ENCODE measurements at regions not wholly inside any gene's neighbourhood (a gene's known extent, or its start where the extent isn't known, plus 50 kb on each side); places are given as distances from the start of the nearest gene placed in this dataset.

- TF ChIP-seq ESRRG (CRISPR knock-in tag; IDR thresholded peaks at IDR 0.05) = no peak
- no peak for TF ChIP-seq ARNTL (CRISPR knock-in tag; IDR thresholded peaks at IDR 0.05; ENCODE audit: borderline replicate concordance, low read depth)
Observed at GRCh38 chr5:152164860-152165259, 240.2 kb upstream of the GLRA1 start.
